ENCODE measurements at regions not wholly inside any gene's neighbourhood (a gene's known extent, or its start where the extent isn't known, plus 50 kb on each side); places are given as distances from the start of the nearest gene placed in this dataset.
"Not testable (repeated sequence)": the region's sequence is repeated elsewhere in the genome, so short reads cannot be mapped to it uniquely, and the experiment has no call there.

DNA sequence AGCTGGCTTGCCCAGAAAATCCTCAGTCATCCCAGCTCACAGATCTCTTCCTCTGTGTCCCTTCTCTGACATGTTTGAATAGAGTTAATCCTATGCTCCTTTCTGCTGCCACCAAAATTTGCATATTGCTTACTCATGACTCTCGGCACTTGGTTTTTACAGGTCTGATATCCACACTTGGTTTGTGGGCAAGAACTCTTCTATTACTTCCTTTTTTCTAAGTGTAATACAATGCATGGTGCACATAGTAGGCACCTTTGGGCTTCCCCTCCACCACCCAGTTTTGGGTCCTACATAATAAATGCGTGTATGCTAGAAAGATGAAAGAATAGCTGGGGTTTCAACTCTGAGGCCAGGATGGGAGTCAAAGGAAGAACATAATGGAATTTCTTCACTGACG lies 69.7 kb upstream of the GRK3 start:
- TF ChIP-seq, protein P1, sequence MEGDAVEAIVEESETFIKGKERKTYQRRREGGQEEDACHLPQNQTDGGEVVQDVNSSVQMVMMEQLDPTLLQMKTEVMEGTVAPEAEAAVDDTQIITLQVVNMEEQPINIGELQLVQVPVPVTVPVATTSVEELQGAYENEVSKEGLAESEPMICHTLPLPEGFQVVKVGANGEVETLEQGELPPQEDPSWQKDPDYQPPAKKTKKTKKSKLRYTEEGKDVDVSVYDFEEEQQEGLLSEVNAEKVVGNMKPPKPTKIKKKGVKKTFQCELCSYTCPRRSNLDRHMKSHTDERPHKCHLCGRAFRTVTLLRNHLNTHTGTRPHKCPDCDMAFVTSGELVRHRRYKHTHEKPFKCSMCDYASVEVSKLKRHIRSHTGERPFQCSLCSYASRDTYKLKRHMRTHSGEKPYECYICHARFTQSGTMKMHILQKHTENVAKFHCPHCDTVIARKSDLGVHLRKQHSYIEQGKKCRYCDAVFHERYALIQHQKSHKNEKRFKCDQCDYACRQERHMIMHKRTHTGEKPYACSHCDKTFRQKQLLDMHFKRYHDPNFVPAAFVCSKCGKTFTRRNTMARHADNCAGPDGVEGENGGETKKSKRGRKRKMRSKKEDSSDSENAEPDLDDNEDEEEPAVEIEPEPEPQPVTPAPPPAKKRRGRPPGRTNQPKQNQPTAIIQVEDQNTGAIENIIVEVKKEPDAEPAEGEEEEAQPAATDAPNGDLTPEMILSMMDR (conservative IDR thresholded peaks at IDR 0.05; ENCODE audit: control insufficient read depth, insufficient read depth, low read depth, low read length) = no peak
- DNase-seq (ENCODE audit: low read depth) = no peak
- H3K4me3 ChIP-seq (ENCODE audit: control insufficient read depth, low read depth, low read length) = no peak overlapping the region

DNA sequence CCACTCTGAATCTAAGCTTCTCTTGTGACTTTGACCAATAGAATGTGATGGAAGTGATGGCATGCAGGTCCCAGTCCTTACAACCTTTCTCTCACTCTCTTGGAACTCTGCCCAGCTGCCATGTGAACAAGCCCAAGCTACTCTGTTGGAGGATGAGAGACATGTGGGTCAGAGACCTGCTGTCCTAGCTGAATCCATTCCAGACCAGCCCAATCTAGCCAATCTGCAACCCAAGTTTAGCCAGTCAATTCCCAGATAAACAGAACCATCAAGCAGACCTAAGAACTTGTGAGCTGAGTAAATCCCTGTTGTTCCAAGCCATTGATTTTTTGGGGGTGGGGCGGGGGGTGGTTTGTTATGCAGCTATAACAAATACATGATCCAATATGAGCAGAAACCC lies 69.2 kb upstream of the GRK3 start:
- TF ChIP-seq, protein P1 (conservative IDR thresholded peaks at IDR 0.05; ENCODE audit: control insufficient read depth, insufficient read depth, low read depth, low read length) = no peak
- no peak for DNase-seq (ENCODE audit: low read depth)
- H3K4me3 ChIP-seq (ENCODE audit: control insufficient read depth, low read depth, low read length) = no peak overlapping the region

DNA sequence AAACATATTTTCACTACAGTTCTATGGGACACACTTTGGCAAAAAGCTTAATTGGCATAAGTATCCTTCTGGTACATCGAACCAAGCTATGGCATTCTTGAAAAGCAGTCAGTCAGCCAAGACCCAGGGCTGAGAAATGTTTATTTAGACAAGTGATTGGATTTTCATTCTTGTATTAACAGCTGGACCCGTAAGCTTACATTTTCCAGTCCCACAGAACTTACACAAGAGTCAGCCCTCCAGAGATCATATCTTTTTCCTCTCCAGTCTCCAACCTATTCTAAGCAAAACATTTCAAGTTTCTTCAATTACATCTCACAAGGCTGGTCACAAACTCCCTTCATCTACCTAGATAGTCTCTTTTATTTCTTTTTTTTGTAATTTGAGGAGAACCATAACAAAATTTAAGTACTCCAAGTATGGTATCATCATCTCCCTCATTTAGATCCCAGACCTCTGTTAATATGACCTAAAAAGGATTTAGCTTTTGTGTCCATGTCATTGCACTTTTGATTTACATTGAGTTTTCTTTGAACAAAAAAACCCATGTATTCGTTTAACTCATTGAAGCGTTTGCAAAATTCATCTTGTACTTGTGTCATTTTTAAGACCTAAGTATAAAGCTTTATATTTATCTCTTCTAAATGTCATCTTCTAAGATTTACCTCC lies 67.9 kb upstream of the GRK3 start:
- no peak for DNase-seq (ENCODE audit: low read depth)
- no peak overlapping the region for H3K4me3 ChIP-seq (ENCODE audit: control insufficient read depth, low read depth, low read length)
- TF ChIP-seq, protein P1 (conservative IDR thresholded peaks at IDR 0.05; ENCODE audit: control insufficient read depth, insufficient read depth, low read depth, low read length) = no peak

DNA sequence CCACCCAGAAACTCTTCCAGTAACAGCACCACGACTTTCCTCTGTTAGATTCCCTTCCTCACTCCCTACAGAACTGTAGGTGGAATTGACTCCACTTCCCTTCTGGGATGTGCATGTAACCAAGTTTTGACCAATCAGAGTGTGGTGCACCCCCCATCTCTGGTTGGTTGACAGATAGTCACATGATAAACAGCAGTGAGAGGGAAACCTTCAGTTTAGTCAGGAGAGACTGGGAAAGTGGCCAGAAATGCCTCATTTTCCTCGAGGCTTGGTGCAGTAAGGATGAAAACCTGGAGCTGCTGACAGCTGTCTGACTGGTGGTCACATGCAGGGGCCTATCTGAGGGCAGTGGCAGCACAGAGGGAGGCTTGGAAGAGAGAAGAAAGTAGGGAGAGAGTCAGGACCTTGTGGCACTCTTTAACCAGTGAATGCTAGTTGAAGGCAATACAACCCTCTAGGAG lies 67.3 kb upstream of the GRK3 start:
- TF ChIP-seq, protein P1 (conservative IDR thresholded peaks at IDR 0.05; ENCODE audit: control insufficient read depth, insufficient read depth, low read depth, low read length) = no peak
- H3K4me3 ChIP-seq (ENCODE audit: control insufficient read depth, low read depth, low read length) = no peak overlapping the region
- peak; percentile 26 for DNase-seq (ENCODE audit: low read depth)

DNA sequence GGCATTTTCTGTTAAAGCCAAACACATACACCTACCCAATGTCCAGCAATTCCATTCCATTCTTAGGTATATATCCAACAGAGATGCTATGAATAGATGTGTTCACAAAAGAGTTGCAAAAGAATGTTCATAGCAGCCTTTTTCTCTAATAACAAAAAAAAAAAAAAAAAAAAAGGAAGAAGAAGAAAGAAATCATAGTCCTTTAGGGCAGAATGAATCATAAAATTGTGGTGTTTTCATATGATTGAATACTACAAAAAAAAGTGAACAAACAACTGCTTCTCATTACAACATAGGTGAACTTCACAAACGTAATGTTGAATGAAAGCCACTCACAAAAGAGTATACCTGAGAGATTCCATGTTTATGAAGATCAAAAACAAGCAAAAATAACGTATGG lies 66.8 kb upstream of the GRK3 start:
- TF ChIP-seq, protein P1 (conservative IDR thresholded peaks at IDR 0.05; ENCODE audit: control insufficient read depth, insufficient read depth, low read depth, low read length) = no peak
- no peak overlapping the region for H3K4me3 ChIP-seq (ENCODE audit: control insufficient read depth, low read depth, low read length)
- no peak for DNase-seq (ENCODE audit: low read depth)

DNA sequence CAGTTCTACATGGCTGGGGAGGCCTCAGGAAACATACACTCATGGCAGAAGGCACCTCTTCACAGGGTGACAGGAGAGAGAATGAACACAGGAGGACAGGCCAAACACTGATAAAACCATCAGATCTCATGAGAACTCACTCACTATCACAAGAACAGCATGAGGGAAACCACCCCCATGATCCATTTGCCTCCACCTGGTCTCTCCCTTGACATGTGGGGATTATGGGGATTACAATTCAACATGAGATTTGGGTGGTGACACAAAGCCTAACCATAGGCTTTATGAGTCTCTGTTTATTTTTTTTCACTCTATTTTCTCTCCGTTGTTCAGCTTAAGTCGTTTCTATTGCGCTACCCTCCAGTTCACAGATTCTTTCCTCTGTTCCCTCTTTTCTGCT lies 63.8 kb upstream of the GRK3 start:
- DNase-seq (ENCODE audit: low read depth); H3K4me3 ChIP-seq (ENCODE audit: control insufficient read depth, low read depth, low read length): not testable (repeated sequence)

DNA sequence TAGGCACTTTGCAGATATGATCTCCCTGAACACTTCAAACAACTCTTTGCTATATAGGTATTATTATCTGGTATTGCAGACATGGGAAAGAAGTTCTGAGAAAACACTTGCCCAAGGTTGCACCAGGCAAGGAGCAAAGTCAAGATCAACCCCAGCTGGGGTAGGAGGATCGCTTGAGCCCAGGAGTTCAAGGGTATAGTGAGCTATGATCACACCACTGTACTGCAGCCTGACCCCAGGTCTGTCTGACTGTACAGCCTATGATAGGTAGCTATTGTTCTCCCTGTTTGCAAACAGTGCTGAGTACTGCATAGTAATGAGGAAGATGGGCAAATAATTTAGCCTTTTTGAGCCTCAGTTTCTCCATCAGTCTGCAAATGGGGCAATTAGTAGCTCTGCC lies 60.5 kb upstream of the GRK3 start:
- not testable (repeated sequence) for H3K4me3 ChIP-seq (ENCODE audit: control insufficient read depth, low read depth, low read length); DNase-seq (ENCODE audit: low read depth)

DNA sequence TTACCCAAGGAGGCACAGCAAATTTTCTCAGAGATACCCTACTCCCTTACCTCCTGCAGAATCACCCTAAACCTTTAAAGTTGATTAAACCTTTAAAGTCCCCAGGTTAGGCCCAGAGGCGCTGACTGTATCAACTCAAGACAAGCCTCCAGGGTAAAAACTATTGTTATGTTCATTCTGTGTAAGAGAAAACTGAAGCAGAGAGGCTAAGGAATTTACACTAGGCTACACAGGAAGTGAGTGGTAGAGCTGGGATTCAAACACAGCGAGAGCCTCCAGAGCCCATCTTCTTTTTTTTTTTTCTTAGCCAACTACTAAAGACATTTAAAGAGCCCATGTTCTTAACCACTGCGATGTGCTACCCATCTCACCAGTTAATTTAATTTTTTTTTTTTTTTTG lies 56.3 kb upstream of the GRK3 start:
- H3K4me3 ChIP-seq (ENCODE audit: control insufficient read depth, low read depth, low read length) = no peak overlapping the region
- no peak for DNase-seq (ENCODE audit: low read depth)
- TF ChIP-seq, protein P1 (conservative IDR thresholded peaks at IDR 0.05; ENCODE audit: control insufficient read depth, insufficient read depth, low read depth, low read length) = no peak

Measured in fibroblast of mammary gland (primary cell).